ENCODE measurements at regions not wholly inside any gene's neighbourhood (a gene's known extent, or its start where the extent isn't known, plus 50 kb on each side); places are given as distances from the start of the nearest gene placed in this dataset.

DNA sequence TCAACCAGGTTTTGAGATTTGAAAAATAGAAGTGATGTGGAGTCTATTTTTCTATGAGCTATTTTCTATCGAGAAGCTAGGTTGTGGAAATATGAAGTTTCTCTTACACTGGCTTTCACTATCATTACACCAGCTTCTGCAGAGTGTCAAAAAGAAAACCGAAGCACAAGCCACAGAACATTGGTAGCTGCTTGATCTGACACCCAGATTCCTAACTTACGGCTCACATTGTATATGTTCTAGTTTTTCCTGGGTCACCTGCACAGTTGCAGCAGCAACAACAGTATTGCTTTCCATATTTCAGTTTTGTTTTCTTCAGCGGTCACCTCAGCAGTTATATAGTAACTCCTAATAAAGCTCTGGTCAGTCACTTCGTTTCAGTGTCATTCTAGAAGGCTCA lies 790.1 kb downstream of the PLOD2 start:
- no peak for DNase-seq (ENCODE audit: insufficient read length, low spot score, missing footprints)
- TF ChIP-seq, protein P1, sequence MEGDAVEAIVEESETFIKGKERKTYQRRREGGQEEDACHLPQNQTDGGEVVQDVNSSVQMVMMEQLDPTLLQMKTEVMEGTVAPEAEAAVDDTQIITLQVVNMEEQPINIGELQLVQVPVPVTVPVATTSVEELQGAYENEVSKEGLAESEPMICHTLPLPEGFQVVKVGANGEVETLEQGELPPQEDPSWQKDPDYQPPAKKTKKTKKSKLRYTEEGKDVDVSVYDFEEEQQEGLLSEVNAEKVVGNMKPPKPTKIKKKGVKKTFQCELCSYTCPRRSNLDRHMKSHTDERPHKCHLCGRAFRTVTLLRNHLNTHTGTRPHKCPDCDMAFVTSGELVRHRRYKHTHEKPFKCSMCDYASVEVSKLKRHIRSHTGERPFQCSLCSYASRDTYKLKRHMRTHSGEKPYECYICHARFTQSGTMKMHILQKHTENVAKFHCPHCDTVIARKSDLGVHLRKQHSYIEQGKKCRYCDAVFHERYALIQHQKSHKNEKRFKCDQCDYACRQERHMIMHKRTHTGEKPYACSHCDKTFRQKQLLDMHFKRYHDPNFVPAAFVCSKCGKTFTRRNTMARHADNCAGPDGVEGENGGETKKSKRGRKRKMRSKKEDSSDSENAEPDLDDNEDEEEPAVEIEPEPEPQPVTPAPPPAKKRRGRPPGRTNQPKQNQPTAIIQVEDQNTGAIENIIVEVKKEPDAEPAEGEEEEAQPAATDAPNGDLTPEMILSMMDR (IDR thresholded peaks at IDR 0.05; ENCODE audit: extremely low read depth, low read depth, low read length): no peak
- no peak overlapping the region for H3K4me3 ChIP-seq (ENCODE audit: insufficient read depth, low read length)
- no peaks in the 10 kb centered on the region for H3K27me3 ChIP-seq (ENCODE audit: insufficient read depth, low read length)
- no peaks in the 10 kb centered on the region for H3K4me1 ChIP-seq (ENCODE audit: insufficient read depth, low read length)
- H3K4me2 ChIP-seq (ENCODE audit: insufficient read depth, low read length): no peak overlapping the region
- H3K79me2 ChIP-seq (ENCODE audit: insufficient read depth, low read length): no peaks in the 10 kb centered on the region
- H3K36me3 ChIP-seq (ENCODE audit: insufficient read depth, low read length): no peaks in the 10 kb centered on the region
- H4K20me1 ChIP-seq (ENCODE audit: insufficient read depth, low read length): no peaks in the 10 kb centered on the region
- H3K27ac ChIP-seq (ENCODE audit: low read depth, low read length): no peak overlapping the region
- no peak overlapping the region for H2AFZ ChIP-seq (ENCODE audit: low read length)
- H3K9me3 ChIP-seq (ENCODE audit: low read depth, low read length): peaks cover 13% of the 10 kb centered on the region

DNA sequence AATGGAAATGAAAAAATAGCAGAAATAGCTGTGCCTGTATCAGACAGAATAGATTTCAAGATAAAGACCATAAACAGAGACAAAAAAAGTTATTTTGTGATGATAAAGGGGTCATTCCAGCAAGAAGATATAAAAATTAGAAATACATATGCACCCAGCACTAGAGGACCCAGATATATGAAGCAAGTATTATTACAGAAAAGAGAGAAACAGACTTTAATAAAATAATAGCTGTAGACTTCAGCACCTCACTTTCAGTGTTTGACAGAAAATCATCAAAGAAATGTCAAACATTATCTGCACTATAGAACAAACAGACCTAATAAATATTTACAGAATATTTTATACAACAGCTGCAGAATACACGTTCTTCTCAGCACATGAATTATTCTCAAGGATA lies 783.7 kb downstream of the PLOD2 start:
- no peak overlapping the region for H2AFZ ChIP-seq (ENCODE audit: low read length)
- DNase-seq (ENCODE audit: insufficient read length, low spot score, missing footprints): no peak
- H3K36me3 ChIP-seq (ENCODE audit: insufficient read depth, low read length): no peaks in the 10 kb centered on the region
- no peak overlapping the region for H3K4me3 ChIP-seq (ENCODE audit: insufficient read depth, low read length)
- H3K79me2 ChIP-seq (ENCODE audit: insufficient read depth, low read length): no peaks in the 10 kb centered on the region
- no peak overlapping the region for H3K4me2 ChIP-seq (ENCODE audit: insufficient read depth, low read length)
- no peak overlapping the region for H3K27ac ChIP-seq (ENCODE audit: low read depth, low read length)
- peaks cover 9% of the 10 kb centered on the region for H3K9me3 ChIP-seq (ENCODE audit: low read depth, low read length)
- H3K4me1 ChIP-seq (ENCODE audit: insufficient read depth, low read length): no peaks in the 10 kb centered on the region
- no peaks in the 10 kb centered on the region for H3K27me3 ChIP-seq (ENCODE audit: insufficient read depth, low read length)
- TF ChIP-seq, protein P1 (IDR thresholded peaks at IDR 0.05; ENCODE audit: extremely low read depth, low read depth, low read length): no peak
- H4K20me1 ChIP-seq (ENCODE audit: insufficient read depth, low read length): no peaks in the 10 kb centered on the region

DNA sequence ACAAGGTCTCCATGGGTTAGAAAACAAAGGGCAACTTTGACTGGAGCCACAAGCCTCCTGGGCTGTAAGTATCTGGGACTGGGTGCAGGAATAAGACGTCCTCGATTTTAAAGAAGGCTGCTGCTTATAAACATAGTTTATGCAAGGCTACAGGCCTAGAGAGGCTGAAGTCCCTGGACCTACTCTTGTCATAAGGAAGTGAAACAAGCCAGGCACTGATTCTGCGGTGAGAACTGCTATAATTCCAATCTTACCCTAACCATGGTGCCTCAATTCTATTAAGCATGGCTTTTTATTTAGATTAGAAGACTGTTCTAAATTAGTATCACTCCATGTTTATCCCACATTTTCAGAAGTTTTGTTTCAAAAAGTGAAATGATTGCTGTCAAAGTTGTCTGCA lies 777.6 kb downstream of the PLOD2 start:
- no peaks in the 10 kb centered on the region for H3K79me2 ChIP-seq (ENCODE audit: insufficient read depth, low read length)
- no peaks in the 10 kb centered on the region for H4K20me1 ChIP-seq (ENCODE audit: insufficient read depth, low read length)
- H2AFZ ChIP-seq (ENCODE audit: low read length): no peak overlapping the region
- H3K4me2 ChIP-seq (ENCODE audit: insufficient read depth, low read length): no peak overlapping the region
- TF ChIP-seq, protein P1 (IDR thresholded peaks at IDR 0.05; ENCODE audit: extremely low read depth, low read depth, low read length): no peak
- H3K36me3 ChIP-seq (ENCODE audit: insufficient read depth, low read length): no peaks in the 10 kb centered on the region
- H3K4me3 ChIP-seq (ENCODE audit: insufficient read depth, low read length): no peak overlapping the region
- no peaks in the 10 kb centered on the region for H3K27me3 ChIP-seq (ENCODE audit: insufficient read depth, low read length)
- no peaks in the 10 kb centered on the region for H3K4me1 ChIP-seq (ENCODE audit: insufficient read depth, low read length)
- no peak overlapping the region for H3K27ac ChIP-seq (ENCODE audit: low read depth, low read length)
- no peak for DNase-seq (ENCODE audit: insufficient read length, low spot score, missing footprints)
- no peaks in the 10 kb centered on the region for H3K9me3 ChIP-seq (ENCODE audit: low read depth, low read length)

DNA sequence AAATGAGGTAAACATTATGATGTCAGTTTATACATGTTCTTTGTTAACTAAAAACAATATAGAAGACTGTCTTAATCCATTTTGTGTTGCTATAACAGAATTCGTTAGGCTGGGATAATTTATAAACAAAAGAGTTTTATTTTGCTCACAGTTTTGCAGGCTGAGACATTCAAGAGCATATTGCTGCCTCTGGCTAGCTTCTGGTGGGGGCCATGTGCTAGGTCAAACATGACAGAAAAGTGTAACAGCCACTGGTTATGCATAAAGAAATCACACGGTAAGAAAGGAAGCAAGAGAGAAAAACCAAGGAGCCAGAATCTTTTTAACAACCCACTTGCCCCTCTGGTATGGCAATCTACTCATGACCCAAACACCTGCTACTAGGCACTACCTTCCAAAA lies 776.7 kb downstream of the PLOD2 start:
- DNase-seq (ENCODE audit: insufficient read length, low spot score, missing footprints): no peak
- Histone ChIP-seq H3K36me3 (ENCODE audit: insufficient read depth, low read length) (no peaks in the 10 kb centered on the region), H3K4me3 (ENCODE audit: insufficient read depth, low read length) (no peak overlapping the region), H3K27ac (ENCODE audit: low read depth, low read length) (no peak overlapping the region), H3K4me2 (ENCODE audit: insufficient read depth, low read length) (no peak overlapping the region), H3K4me1 (ENCODE audit: insufficient read depth, low read length) (no peaks in the 10 kb centered on the region), H3K9me3 (ENCODE audit: low read depth, low read length) (no peaks in the 10 kb centered on the region), H3K27me3 (ENCODE audit: insufficient read depth, low read length) (no peaks in the 10 kb centered on the region), H2AFZ (ENCODE audit: low read length) (no peak overlapping the region), H3K79me2 (ENCODE audit: insufficient read depth, low read length) (no peaks in the 10 kb centered on the region), H4K20me1 (ENCODE audit: insufficient read depth, low read length) (no peaks in the 10 kb centered on the region)
- TF ChIP-seq, protein P1 (IDR thresholded peaks at IDR 0.05; ENCODE audit: extremely low read depth, low read depth, low read length): no peak

All from osteoblast (primary cell).